H1 (cell line): ENCODE measurements at regions not wholly inside any gene's neighbourhood (a gene's known extent, or its start where the extent isn't known, plus 50 kb on each side); places are given as distances from the start of the nearest gene placed in this dataset.
A peak's percentile ranks its signal among the peaks of the same experiment; 100 is the strongest.

Source experiments
- CTCF ChIA-PET: fragments of 300-600 bp; sonication (Branson Sonifier 250); formaldehyde crosslinking; loops from one replicate; lab custom pipeline; 2021; ENCODE audit not compliant: partially characterized antibody; lab: Charles Lee
- POLR2A ChIA-PET: fragments of 300-600 bp; sonication (Branson Sonifier 250); formaldehyde crosslinking; loops from one replicate; lab custom pipeline; 2021; ENCODE audit warnings: inconsistent platforms; ENCODE audit not compliant: partially characterized antibody; lab: Charles Lee
- DNase-seq, 2 experiments: peaks; one replicate each; pipeline versions ENCODE4 v3.0.0 to v3.0.0-alpha.2; 2010 to 2022; ENCODE audit warnings: low spot score in 2 of 2, low read depth in 1 of 2, mixed read lengths in 1 of 2
- FAIRE-seq: peaks from 2 replicates; lab custom pipeline; 2011; peaks lifted over from hg19 to GRCh38; lab: Jason Lieb, UNC
- H2AFZ ChIP-seq: 2 replicates; pipeline ENCODE4 v1.8.1; 2012; ENCODE audit warnings: low read length, inconsistent platforms
- H2AK5ac ChIP-seq: 2 replicates; pipeline ENCODE4 v1.6.1; 2013; ENCODE audit warnings: low read depth, low read length
- H2BK120ac ChIP-seq: replicated peaks from 2 replicates; pipeline ENCODE3; 2013; ENCODE audit warnings: low read depth, low read length, inconsistent platforms
- H2BK12ac ChIP-seq: 2 replicates; pipeline ENCODE4 v1.6.1; 2013; ENCODE audit warnings: low read depth, low read length
- H2BK15ac ChIP-seq: 2 replicates; pipeline ENCODE4 v1.6.1; 2013; ENCODE audit warnings: low read length
- H2BK20ac ChIP-seq: 2 replicates; pipeline ENCODE4 v1.6.1; 2013; ENCODE audit warnings: low read length
- H2BK5ac ChIP-seq: 2 replicates; pipeline ENCODE4 v1.6.1; 2013; ENCODE audit warnings: low read depth, low read length
- H3K14ac ChIP-seq: 2 replicates; pipeline ENCODE4 v1.6.1; 2013; ENCODE audit warnings: inconsistent platforms; ENCODE audit not compliant: insufficient read length
- H3K18ac ChIP-seq: 2 replicates; pipeline ENCODE4 v1.6.1; 2013; ENCODE audit warnings: low read length; ENCODE audit errors: extremely low read depth
- H3K23ac ChIP-seq: 2 replicates; pipeline ENCODE4 v1.6.1; 2013; ENCODE audit warnings: inconsistent platforms; ENCODE audit not compliant: insufficient read length
- H3K23me2 ChIP-seq: 2 replicates; pipeline ENCODE4 v1.6.1; 2013; ENCODE audit warnings: low read depth, low read length
- H3K27ac ChIP-seq: 2 replicates; pipeline ENCODE4 v1.6.1; 2011; ENCODE audit warnings: low read depth, low read length, inconsistent platforms
- H3K27me3 ChIP-seq, 4 experiments: replicated peaks in 1 of 4; 1 replicate in 1 of 4; 2 replicates in 3 of 4; pipeline versions ENCODE4 v1.6.1 to v1.8.1; 2011 to 2013; ENCODE audit warnings: low read length in 3 of 4, mild to moderate bottlenecking in 3 of 4, inconsistent platforms in 2 of 4, mixed read lengths in 2 of 4, moderate library complexity in 1 of 4; ENCODE audit not compliant: control insufficient read depth in 3 of 4, insufficient read depth in 3 of 4; ENCODE audit errors: extremely low read depth in 1 of 4
- H3K36me3 ChIP-seq, 4 experiments: 2 replicates each; pipeline versions ENCODE4 v1.6.1 to v1.8.1; 2011 to 2013; ENCODE audit warnings: mild to moderate bottlenecking in 4 of 4, low read length in 3 of 4, moderate library complexity in 2 of 4, control low read depth in 1 of 4, inconsistent platforms in 1 of 4; ENCODE audit not compliant: insufficient read depth in 4 of 4, control insufficient read depth in 2 of 4
- H3K4ac ChIP-seq: replicated peaks from 2 replicates; pipeline ENCODE3; 2013; ENCODE audit warnings: low read length, low read depth, mixed read lengths, inconsistent platforms; ENCODE audit not compliant: insufficient read length
- H3K4me1 ChIP-seq, 4 experiments: replicated peaks in 1 of 4; 1 replicate in 1 of 4; 2 replicates in 3 of 4; pipeline versions ENCODE4 v1.6.1 to v1.8.1; 2011 to 2013; ENCODE audit warnings: low read length in 3 of 4, inconsistent platforms in 2 of 4, mixed read lengths in 1 of 4; ENCODE audit not compliant: insufficient read depth in 4 of 4, control insufficient read depth in 3 of 4
- H3K4me2 ChIP-seq, 2 experiments: 2 replicates each; pipeline versions ENCODE4 v1.6.1 to v1.8.1; 2011 to 2013; ENCODE audit warnings: low read depth in 2 of 2, low read length in 2 of 2, control low read depth in 1 of 2, inconsistent platforms in 1 of 2, mild to moderate bottlenecking in 1 of 2; ENCODE audit not compliant: insufficient read depth in 1 of 2
- H3K4me3 ChIP-seq, 4 experiments: fragments of 200-600, 300-600 bp in 1 of 4; sonication (generic), shearing (Covaris generic), sonication (Bioruptor Twin) in 1 of 4; 2 replicates each; pipeline versions ENCODE4 v1.5.1 to v1.8.1; 2011 to 2016; ENCODE audit warnings: low read length in 4 of 4, low read depth in 3 of 4, control low read depth in 2 of 4, inconsistent platforms in 2 of 4, mild to moderate bottlenecking in 2 of 4, mixed read lengths in 1 of 4, moderate library complexity in 1 of 4; ENCODE audit not compliant: insufficient read depth in 2 of 4; ENCODE audit errors: extremely low read depth in 1 of 4
- H3K56ac ChIP-seq: replicated peaks from 2 replicates; pipeline ENCODE3; 2013; ENCODE audit warnings: low read depth, mild to moderate bottlenecking, mixed read lengths, low read length, inconsistent platforms; ENCODE audit not compliant: insufficient read length
- H3K79me1 ChIP-seq: 2 replicates; pipeline ENCODE4 v1.6.1; 2013; ENCODE audit warnings: low read depth, low read length, control low read depth
- H3K79me2 ChIP-seq, 2 experiments: 2 replicates each; pipeline versions ENCODE4 v1.6.1 to v1.8.1; 2012 to 2013; ENCODE audit warnings: low read length in 2 of 2, mild to moderate bottlenecking in 2 of 2, inconsistent platforms in 1 of 2; ENCODE audit not compliant: insufficient read depth in 2 of 2, control insufficient read depth in 1 of 2
- H3K9ac ChIP-seq, 4 experiments: replicated peaks in 1 of 4; 1 replicate in 1 of 4; 2 replicates in 3 of 4; pipeline versions ENCODE4 v1.6.1 to v1.8.1; 2011 to 2013; ENCODE audit warnings: low read depth in 3 of 4, low read length in 3 of 4, control low read depth in 2 of 4, mild to moderate bottlenecking in 2 of 4, moderate library complexity in 2 of 4, inconsistent platforms in 1 of 4; ENCODE audit errors: extremely low read depth in 1 of 4
- H3K9me3 ChIP-seq, 2 experiments: 2 replicates each; pipeline versions ENCODE4 v1.6.1 to v1.8.1; 2012 to 2013; ENCODE audit warnings: mild to moderate bottlenecking in 2 of 2, moderate library complexity in 2 of 2, control low read depth in 1 of 2, inconsistent platforms in 1 of 2, low read depth in 1 of 2, low read length in 1 of 2, mixed read lengths in 1 of 2; ENCODE audit not compliant: insufficient read depth in 2 of 2
- H4K20me1 ChIP-seq, 2 experiments: replicated peaks in 1 of 2; 2 replicates each; pipeline versions ENCODE3 to v1.8.1; 2011 to 2013; ENCODE audit warnings: inconsistent platforms in 2 of 2, low read length in 2 of 2, mild to moderate bottlenecking in 1 of 2; ENCODE audit not compliant: insufficient read depth in 2 of 2, control insufficient read depth in 1 of 2
- H4K5ac ChIP-seq: 2 replicates; pipeline ENCODE4 v1.6.1; 2013; ENCODE audit warnings: low read length, low read depth, mixed read lengths, inconsistent platforms; ENCODE audit not compliant: insufficient read length
- H4K8ac ChIP-seq: 2 replicates; pipeline ENCODE4 v1.8.0; 2013; ENCODE audit warnings: mild to moderate bottlenecking, moderate library complexity, low read length, inconsistent platforms; ENCODE audit not compliant: insufficient read depth; ENCODE audit errors: extremely low read depth
- H4K91ac ChIP-seq: replicated peaks from 2 replicates; pipeline ENCODE3; 2013; ENCODE audit warnings: low read length, mixed read lengths, inconsistent platforms; ENCODE audit not compliant: insufficient read length
- E2F6 ChIP-seq: IDR thresholded peaks from 2 replicates; pipeline ENCODE4 v1.6.1; 2012; ENCODE audit warnings: inconsistent platforms
- EZH2 ChIP-seq: fragments of 200-600 bp; sonication (generic); IDR thresholded peaks from 2 replicates; pipeline ENCODE4 v1.7.1; 2012; ENCODE audit warnings: low read depth, mild to moderate bottlenecking, moderate library complexity, low read length, inconsistent platforms; ENCODE audit not compliant: severe bottlenecking

DNA sequence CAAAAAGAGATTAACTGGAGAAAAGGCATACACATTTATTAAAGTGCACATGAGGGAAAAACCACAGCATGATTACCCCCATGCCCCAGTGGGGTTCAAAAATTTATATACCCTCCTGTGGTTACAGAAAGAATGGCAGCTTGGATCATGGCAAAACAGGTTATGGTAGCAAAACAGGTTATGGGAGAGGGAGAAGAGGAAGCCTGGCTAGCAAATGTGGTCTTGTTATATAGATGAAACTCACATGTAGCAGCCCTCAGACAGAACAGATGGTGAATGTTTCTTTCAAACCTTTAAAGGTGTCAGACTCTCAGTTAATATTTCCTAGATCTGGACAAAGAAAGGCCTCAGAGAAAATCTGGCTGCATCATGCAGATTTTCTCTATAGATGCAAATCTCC, 178.2 kb upstream of the ZC3H15 start:
- peak; percentile 13 for FAIRE-seq

More for the DNA sequence above, 178.2 kb upstream of the ZC3H15 start:
- Histone ChIP-seq H4K8ac (no peak overlapping the region), H3K9me3 (peaks cover 7 to 8% of the 10 kb centered on the region in 2 experiments; a peak in 3 of 4 replicates), H3K4me3 (no peak overlapping the region), H3K4me2 (no peak overlapping the region), H3K27me3 (no peaks in the 10 kb centered on the region), H2BK20ac (no peak overlapping the region), H2BK12ac (no peak overlapping the region), H4K91ac (no peak overlapping the region), H3K4ac (no peak overlapping the region), H3K9ac (no peak overlapping the region), H3K4me1 (peaks cover 2 to 5% (median 3%) of the 10 kb centered on the region in 4 experiments; a peak in 3 of 7 replicates), H4K20me1 (no peaks in the 10 kb centered on the region), H2BK15ac (no peak overlapping the region), H3K79me2 (no peaks in the 10 kb centered on the region), H3K36me3 (no peaks in the 10 kb centered on the region), H3K79me1 (no peaks in the 10 kb centered on the region; the same call in 1 of the 2 replicates), H4K5ac (no peak overlapping the region), H2BK120ac (no peak overlapping the region), H2BK5ac (no peak overlapping the region), H3K27ac (no peak overlapping the region), H2AFZ (no peak overlapping the region), H3K23me2 (no peaks in the 10 kb centered on the region), H3K23ac (no peak overlapping the region), H3K56ac (no peak overlapping the region), H3K18ac (no peak overlapping the region), H3K14ac (no peak overlapping the region), H2AK5ac (no peak overlapping the region)
- TF ChIP-seq EZH2, result no peak
- TF ChIP-seq E2F6, result no peak
- DNase-seq, result no peak
- ChIA-PET POLR2A (no interaction called here), CTCF (interaction anchor here (0.7 kb wide), 1 partner anchor 20 kb away, joined by 3 read pairs; no protein-coding TSS in a partner anchor)
